Left lung (tissue), 4 donors: ENCODE measurements at regions not wholly inside any gene's neighbourhood (a gene's known extent, or its start where the extent isn't known, plus 50 kb on each side); places are given as distances from the start of the nearest gene placed in this dataset.

ENCODE experiments used
- ATAC-seq: fragments of 200-7000 bp; cut with Tn5 transposase; one replicate; pipeline ENCODE4 v1.9.1; 2020; ENCODE audit warnings: moderate library complexity
- DNase-seq, 4 donors: peaks; one replicate each; pipeline ENCODE4 v3.0.0-alpha.2; 2013 to 2020
- H3K27ac ChIP-seq, 2 donors: fragments of 200-600 bp; sonication (generic) in 1 of 2; one replicate each; pipeline versions ENCODE4 v1.5.0 to v1.8.0; 2020 to 2021
- H3K27me3 ChIP-seq, 2 donors: fragments of 200-600 bp; sonication (generic) in 1 of 2; one replicate each; pipeline versions ENCODE4 v1.5.0 to v1.8.0; 2020 to 2021
- H3K36me3 ChIP-seq, 2 donors: fragments of 200-600 bp; sonication (generic) in 1 of 2; one replicate each; pipeline versions ENCODE4 v1.5.0 to v1.8.0; 2020 to 2021
- H3K4me1 ChIP-seq, 2 donors: fragments of 200-600 bp; one replicate each; pipeline ENCODE4 v1.8.0; 2021
- H3K4me3 ChIP-seq, 2 donors: fragments of 200-600 bp; sonication (generic) in 1 of 2; one replicate each; pipeline versions ENCODE4 v1.5.0 to v1.8.0; 2020 to 2021; ENCODE audit warnings: mild to moderate bottlenecking in 1 of 2
- H3K9me3 ChIP-seq, 2 donors: fragments of 200-600 bp; sonication (generic) in 1 of 2; one replicate each; pipeline versions ENCODE4 v1.5.0 to v1.8.0; 2020 to 2021
- CTCF ChIP-seq, 2 donors: fragments of 200-600 bp; sonication (generic) in 1 of 2; IDR thresholded peaks; one replicate each; pipeline versions ENCODE4 v1.5.0 to v1.8.0; 2021; ENCODE audit warnings: antibody characterized with exemption in 2 of 2
- intact Hi-C, 2 donors: fragments of 100-400 bp; cut with DNase I; formaldehyde crosslinking; loops; one replicate each; pipeline versions ENCODE4 v1.11.2 to v1.14.2; 2022
- donor health status: DM: no; HTN: yes; CAD: no.
- donor health status: DM: no; HTN: no; CAD: no.

GRCh38 chr20:55761100-55761499, 244.2 kb downstream of the CBLN4 start:
- DNase-seq, result no peak
- Histone ChIP-seq H3K4me1 (no peaks in the 10 kb centered on the region), H3K27me3 (no peaks in the 10 kb centered on the region), H3K36me3 (no peaks in the 10 kb centered on the region), H3K4me3 (no peak overlapping the region), H3K27ac (no peak overlapping the region), H3K9me3 (peaks cover 0 to 21% of the 10 kb centered on the region in 2 donors)
- intact Hi-C loops, result no loop called here
- TF ChIP-seq CTCF (IDR thresholded peaks at IDR 0.05), result no peak
- ATAC-seq, result no peak

GRCh38 chr20:55760586-55760985, 244.7 kb downstream of the CBLN4 start:
- no peak for ATAC-seq
- intact Hi-C loops, result no loop called here

GRCh38 chr20:55755861-55756260, 249.5 kb downstream of the CBLN4 start:
- no peaks in the 10 kb centered on the region for H3K27me3 ChIP-seq
- no peak overlapping the region for H3K27ac ChIP-seq
- no peak for TF ChIP-seq CTCF (IDR thresholded peaks at IDR 0.05)
- H3K4me3 ChIP-seq, result no peak overlapping the region
- DNase-seq (peak in 2 of 4 donors; percentile 60 to 65), ATAC-seq (no peak)
- H3K4me1 ChIP-seq, result no peaks in the 10 kb centered on the region
- no peaks in the 10 kb centered on the region for H3K9me3 ChIP-seq
- intact Hi-C loops, result no loop called here
- no peaks in the 10 kb centered on the region for H3K36me3 ChIP-seq

More at GRCh38 chr20:55760586-55760985, 244.7 kb downstream of the CBLN4 start:
- no peak for DNase-seq
- Histone ChIP-seq H3K4me3 (no peak overlapping the region), H3K4me1 (no peaks in the 10 kb centered on the region), H3K9me3 (peaks cover 0 to 21% of the 10 kb centered on the region in 2 donors), H3K27me3 (no peaks in the 10 kb centered on the region), H3K27ac (no peak overlapping the region), H3K36me3 (no peaks in the 10 kb centered on the region)
- TF ChIP-seq CTCF (IDR thresholded peaks at IDR 0.05), result no peak

- peak in 2 of 4 donors; percentile 68 to 71 for DNase-seq
- H3K4me1 ChIP-seq, result no peaks in the 10 kb centered on the region
- no peaks in the 10 kb centered on the region for H3K36me3 ChIP-seq
- intact Hi-C loops, result no loop called here
- H3K9me3 ChIP-seq, result no peaks in the 10 kb centered on the region
- TF ChIP-seq CTCF (IDR thresholded peaks at IDR 0.05), result no peak
- H3K27me3 ChIP-seq, result no peaks in the 10 kb centered on the region
- no peak overlapping the region for H3K27ac ChIP-seq
- no peak overlapping the region for H3K4me3 ChIP-seq
- no peak for ATAC-seq
Measured at GRCh38 chr20:55755411-55755810, 249.9 kb downstream of the CBLN4 start.

GRCh38 chr20:55746723-55747122, 258.6 kb downstream of the CBLN4 start:
- Histone ChIP-seq H3K4me1 (no peaks in the 10 kb centered on the region), H3K27ac (no peak overlapping the region), H3K4me3 (no peak overlapping the region), H3K9me3 (peaks cover 0 to 2% of the 10 kb centered on the region in 2 donors), H3K36me3 (no peaks in the 10 kb centered on the region), H3K27me3 (no peaks in the 10 kb centered on the region)
- intact Hi-C loops, result no loop called here
- ATAC-seq (no peak), DNase-seq (no peak)
- TF ChIP-seq CTCF (IDR thresholded peaks at IDR 0.05), result no peak
